WTC11 (cell line): ENCODE measurements at regions not wholly inside any gene's neighbourhood (a gene's known extent, or its start where the extent isn't known, plus 50 kb on each side); places are given as distances from the start of the nearest gene placed in this dataset.

ENCODE experiments used
- ATAC-seq: fragments of 200-7000 bp; cut with Tn5 transposase; 2 replicates; pipeline ENCODE4 v1.10.0; 2021; ENCODE audit warnings: mild to moderate bottlenecking, moderate library complexity
- CTCF ChIA-PET: fragments of 300-600 bp; sonication (Branson Sonifier 250); formaldehyde crosslinking; loops from one replicate; lab custom pipeline; 2021; ENCODE audit warnings: antibody characterized with exemption; lab: Charles Lee
- POLR2A ChIA-PET: fragments of 350-600 bp; sonication (Branson Sonifier 250); formaldehyde crosslinking; loops from one replicate; lab custom pipeline; 2021; ENCODE audit warnings: antibody characterized with exemption; lab: Charles Lee
- DNase-seq: peaks from one replicate; pipeline ENCODE4 v3.0.0; 2021; ENCODE audit warnings: low spot score
- H3K27ac Mint-ChIP-seq: 2 replicates; pipeline ENCODE4 v1.8.0; 2021; ENCODE audit warnings: mixed read lengths
- H3K27me3 Mint-ChIP-seq: 2 replicates; pipeline ENCODE4 v1.8.0; 2021; ENCODE audit warnings: low read depth, mild to moderate bottlenecking, moderate library complexity, mixed read lengths
- H3K36me3 Mint-ChIP-seq: 2 replicates; pipeline ENCODE4 v1.8.0; 2021; ENCODE audit warnings: mixed read lengths
- H3K4me1 Mint-ChIP-seq: 2 replicates; pipeline ENCODE4 v1.8.0; 2022; ENCODE audit warnings: mixed read lengths
- H3K4me3 Mint-ChIP-seq: 2 replicates; pipeline ENCODE4 v1.8.0; 2021; ENCODE audit warnings: mild to moderate bottlenecking, moderate library complexity, mixed read lengths
- H3K9me3 Mint-ChIP-seq: 2 replicates; pipeline ENCODE4 v1.8.0; 2021; ENCODE audit warnings: mixed read lengths
- CBFB ChIP-seq: sonication (generic); formaldehyde crosslinking; IDR thresholded peaks from 2 replicates; pipeline ENCODE4 v1.8.1; 2022; ENCODE audit warnings: mild to moderate bottlenecking, low read depth, missing genetic modification reagents
- CREB1 ChIP-seq: sonication (generic); formaldehyde crosslinking; IDR thresholded peaks from 2 replicates; pipeline ENCODE4 v1.8.0; 2023; ENCODE audit warnings: mild to moderate bottlenecking, missing genetic modification reagents
- EMX1 ChIP-seq: fragments of 250-450 bp; sonication (Bioruptor Pico); IDR thresholded peaks from 2 replicates; pipeline ENCODE4 v1.8.0; 2021; ENCODE audit warnings: mild to moderate bottlenecking
- ESRRA ChIP-seq: sonication (generic); formaldehyde crosslinking; IDR thresholded peaks from 2 replicates; pipeline ENCODE4 v1.8.1; 2022; ENCODE audit warnings: mild to moderate bottlenecking, missing genetic modification reagents, borderline replicate concordance
- JUN ChIP-seq: sonication (generic); formaldehyde crosslinking; IDR thresholded peaks from 2 replicates; pipeline ENCODE4 v1.8.0; 2023; ENCODE audit warnings: mild to moderate bottlenecking, missing genetic modification reagents
- KAT7 ChIP-seq: sonication (generic); formaldehyde crosslinking; IDR thresholded peaks from 2 replicates; pipeline ENCODE4 v1.8.1; 2023; ENCODE audit warnings: missing genetic modification reagents, mild to moderate bottlenecking, borderline replicate concordance
- MXD4 ChIP-seq: fragments of 250-450 bp; sonication (Bioruptor Pico); IDR thresholded peaks from 2 replicates; pipeline ENCODE4 v1.8.0; 2021; ENCODE audit warnings: mild to moderate bottlenecking, moderate library complexity, borderline replicate concordance
- NR2C2 ChIP-seq: sonication (generic); formaldehyde crosslinking; IDR thresholded peaks from 2 replicates; pipeline ENCODE4 v1.8.0; 2022; ENCODE audit warnings: mild to moderate bottlenecking, missing genetic modification reagents
- TCF7 ChIP-seq: sonication (generic); formaldehyde crosslinking; IDR thresholded peaks from 2 replicates; pipeline ENCODE4 v1.8.0; 2022; ENCODE audit warnings: mild to moderate bottlenecking, low read depth, missing genetic modification reagents, moderate library complexity
- ZNF138 ChIP-seq: sonication (generic); formaldehyde crosslinking; conservative IDR thresholded peaks from 2 replicates; pipeline ENCODE4 v1.8.1; 2022; ENCODE audit warnings: mild to moderate bottlenecking, moderate library complexity, missing genetic modification reagents
- ZNF232 ChIP-seq: sonication (generic); formaldehyde crosslinking; IDR thresholded peaks from 2 replicates; pipeline ENCODE4 v1.8.0; 2022; ENCODE audit warnings: mild to moderate bottlenecking, missing genetic modification reagents
- TF ChIP-seq, protein P1 (sequence below): sonication (generic); formaldehyde crosslinking; IDR thresholded peaks from 2 replicates; pipeline ENCODE4 v1.8.0; 2023; ENCODE audit warnings: missing genetic modification reagents, mild to moderate bottlenecking, borderline replicate concordance
- TF ChIP-seq, protein P2 (sequence below): sonication (generic); formaldehyde crosslinking; IDR thresholded peaks from 2 replicates; pipeline ENCODE4 v1.8.1; 2022; ENCODE audit warnings: low read depth, mild to moderate bottlenecking, moderate library complexity, missing genetic modification reagents, borderline replicate concordance
- TF ChIP-seq, protein P3 (sequence below): sonication (generic); formaldehyde crosslinking; IDR thresholded peaks from 2 replicates; pipeline ENCODE4 v1.8.1; 2023; ENCODE audit warnings: mild to moderate bottlenecking, missing genetic modification reagents, moderate library complexity
- TF ChIP-seq, protein P4 (sequence below): sonication (generic); formaldehyde crosslinking; IDR thresholded peaks from 2 replicates; pipeline ENCODE4 v1.8.1; 2022; ENCODE audit warnings: missing genetic modification reagents, borderline replicate concordance
- TF ChIP-seq, protein P5 (sequence below): sonication (generic); formaldehyde crosslinking; IDR thresholded peaks from 2 replicates; pipeline ENCODE4 v1.8.1; 2023; ENCODE audit warnings: mild to moderate bottlenecking, missing genetic modification reagents
- TF ChIP-seq, protein P6 (sequence below): sonication (generic); formaldehyde crosslinking; IDR thresholded peaks from 2 replicates; pipeline ENCODE4 v1.8.0; 2022; ENCODE audit warnings: mild to moderate bottlenecking, missing genetic modification reagents
- TF ChIP-seq, protein P7 (sequence below): sonication (generic); formaldehyde crosslinking; IDR thresholded peaks from 2 replicates; pipeline ENCODE4 v1.8.0; 2022; ENCODE audit warnings: mild to moderate bottlenecking, missing genetic modification reagents
- TF ChIP-seq, protein P8 (sequence below): sonication (generic); formaldehyde crosslinking; conservative IDR thresholded peaks from 2 replicates; pipeline ENCODE4 v1.8.1; 2022; ENCODE audit warnings: mild to moderate bottlenecking, missing genetic modification reagents
- TF ChIP-seq, protein P9 (sequence below): fragments of 250-450 bp; sonication (Bioruptor Pico); IDR thresholded peaks from 2 replicates; pipeline ENCODE4 v1.9.0; 2021; ENCODE audit warnings: mild to moderate bottlenecking

DNA sequence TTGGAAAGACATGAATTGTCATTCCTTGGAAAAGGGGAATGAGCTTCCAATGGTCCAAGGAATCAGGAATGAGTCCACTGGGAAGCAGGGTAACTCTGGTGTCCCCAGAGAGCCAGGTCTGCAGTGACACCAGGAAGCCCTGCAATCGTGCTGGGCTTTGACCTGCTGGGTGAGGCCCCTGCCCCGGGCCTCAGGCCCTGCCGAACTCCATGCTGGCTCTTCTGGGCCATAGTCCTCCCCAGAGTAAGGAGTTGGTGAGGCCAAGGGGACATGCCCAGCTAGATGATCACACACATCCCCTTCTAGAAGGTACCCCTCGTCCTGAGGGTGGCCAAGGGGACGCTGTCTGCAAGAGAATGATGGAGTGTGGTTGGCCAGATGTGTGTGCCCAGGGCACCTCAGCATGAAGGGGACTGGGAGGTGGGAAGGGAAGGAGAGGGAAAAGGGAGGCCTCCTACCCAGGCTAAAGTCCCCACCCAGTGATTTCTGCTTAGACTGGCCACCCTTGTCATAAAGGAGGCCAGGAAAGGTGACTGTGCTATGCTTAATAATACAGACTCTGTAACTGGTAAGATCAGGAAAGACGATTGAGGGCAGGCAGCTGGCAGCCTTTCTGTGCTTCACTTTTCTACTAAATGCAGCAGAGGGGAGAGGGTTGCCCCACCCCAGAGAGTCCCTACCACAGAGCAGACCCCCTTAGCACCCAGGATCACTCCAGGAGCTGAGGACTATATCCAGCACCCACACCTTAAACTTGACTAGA, 119.3 kb downstream of the SNX5 start (continued):
- TF ChIP-seq, protein P1, sequence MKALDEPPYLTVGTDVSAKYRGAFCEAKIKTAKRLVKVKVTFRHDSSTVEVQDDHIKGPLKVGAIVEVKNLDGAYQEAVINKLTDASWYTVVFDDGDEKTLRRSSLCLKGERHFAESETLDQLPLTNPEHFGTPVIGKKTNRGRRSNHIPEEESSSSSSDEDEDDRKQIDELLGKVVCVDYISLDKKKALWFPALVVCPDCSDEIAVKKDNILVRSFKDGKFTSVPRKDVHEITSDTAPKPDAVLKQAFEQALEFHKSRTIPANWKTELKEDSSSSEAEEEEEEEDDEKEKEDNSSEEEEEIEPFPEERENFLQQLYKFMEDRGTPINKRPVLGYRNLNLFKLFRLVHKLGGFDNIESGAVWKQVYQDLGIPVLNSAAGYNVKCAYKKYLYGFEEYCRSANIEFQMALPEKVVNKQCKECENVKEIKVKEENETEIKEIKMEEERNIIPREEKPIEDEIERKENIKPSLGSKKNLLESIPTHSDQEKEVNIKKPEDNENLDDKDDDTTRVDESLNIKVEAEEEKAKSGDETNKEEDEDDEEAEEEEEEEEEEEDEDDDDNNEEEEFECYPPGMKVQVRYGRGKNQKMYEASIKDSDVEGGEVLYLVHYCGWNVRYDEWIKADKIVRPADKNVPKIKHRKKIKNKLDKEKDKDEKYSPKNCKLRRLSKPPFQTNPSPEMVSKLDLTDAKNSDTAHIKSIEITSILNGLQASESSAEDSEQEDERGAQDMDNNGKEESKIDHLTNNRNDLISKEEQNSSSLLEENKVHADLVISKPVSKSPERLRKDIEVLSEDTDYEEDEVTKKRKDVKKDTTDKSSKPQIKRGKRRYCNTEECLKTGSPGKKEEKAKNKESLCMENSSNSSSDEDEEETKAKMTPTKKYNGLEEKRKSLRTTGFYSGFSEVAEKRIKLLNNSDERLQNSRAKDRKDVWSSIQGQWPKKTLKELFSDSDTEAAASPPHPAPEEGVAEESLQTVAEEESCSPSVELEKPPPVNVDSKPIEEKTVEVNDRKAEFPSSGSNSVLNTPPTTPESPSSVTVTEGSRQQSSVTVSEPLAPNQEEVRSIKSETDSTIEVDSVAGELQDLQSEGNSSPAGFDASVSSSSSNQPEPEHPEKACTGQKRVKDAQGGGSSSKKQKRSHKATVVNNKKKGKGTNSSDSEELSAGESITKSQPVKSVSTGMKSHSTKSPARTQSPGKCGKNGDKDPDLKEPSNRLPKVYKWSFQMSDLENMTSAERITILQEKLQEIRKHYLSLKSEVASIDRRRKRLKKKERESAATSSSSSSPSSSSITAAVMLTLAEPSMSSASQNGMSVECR (CRISPR knock-in tag), result no peak
- TF ChIP-seq CREB1 (CRISPR knock-in tag), result no peak
- TF ChIP-seq EMX1, result no peak

DNA sequence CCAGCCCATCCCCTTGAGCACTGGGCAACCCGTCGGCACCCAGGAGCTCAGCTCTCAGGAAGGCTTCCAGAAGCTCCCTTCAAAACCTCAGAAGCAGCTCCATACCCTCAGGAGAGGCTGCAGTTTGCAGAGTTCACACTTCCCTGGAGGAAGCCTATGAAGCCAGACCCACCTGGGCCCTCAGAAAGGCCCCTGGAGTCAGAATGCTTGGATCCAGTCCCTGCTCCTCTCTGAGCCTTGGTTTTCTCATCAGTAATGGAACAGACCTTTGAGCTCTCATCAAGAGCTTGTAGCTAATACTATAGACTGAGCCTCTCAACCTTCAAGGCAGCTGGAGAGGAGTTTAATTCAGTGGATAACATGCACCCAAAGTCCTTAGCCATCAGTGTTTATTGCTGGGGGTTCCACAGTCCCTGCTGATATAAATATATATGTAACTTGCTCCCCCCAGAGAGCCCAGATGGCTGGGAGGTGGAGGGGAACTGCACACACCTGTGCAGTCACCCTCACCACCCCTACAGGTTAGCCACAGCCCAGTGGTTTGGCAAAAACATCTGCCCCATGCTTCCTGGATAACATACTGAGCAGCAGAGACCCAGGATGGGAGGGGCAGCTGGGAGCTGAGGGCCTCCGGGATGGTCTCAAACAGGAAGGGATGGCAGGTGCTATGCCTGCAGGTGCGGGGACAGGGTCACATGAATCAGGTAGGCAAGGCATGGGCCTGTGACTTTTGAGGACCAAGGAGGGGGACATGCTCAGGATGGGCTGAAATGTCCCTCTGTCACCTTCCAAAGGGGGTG, 120.1 kb downstream of the SNX5 start:
- Mint-ChIP-seq H3K4me1 (peaks cover 7% of the 10 kb centered on the region), H3K27me3 (no peaks in the 10 kb centered on the region; the same call in 1 of the 2 replicates)
- ATAC-seq, result no peak
- TF ChIP-seq JUN (no peak), CBFB (CRISPR knock-in tag) (no peak), MXD4 (CRISPR knock-in tag) (no peak), ZNF138 (CRISPR knock-in tag) (no peak), KAT7 (no peak), TCF7 (no peak), ZNF232 (no peak), NR2C2 (no peak), ESRRA (CRISPR knock-in tag) (no peak)
- TF ChIP-seq, protein P2, sequence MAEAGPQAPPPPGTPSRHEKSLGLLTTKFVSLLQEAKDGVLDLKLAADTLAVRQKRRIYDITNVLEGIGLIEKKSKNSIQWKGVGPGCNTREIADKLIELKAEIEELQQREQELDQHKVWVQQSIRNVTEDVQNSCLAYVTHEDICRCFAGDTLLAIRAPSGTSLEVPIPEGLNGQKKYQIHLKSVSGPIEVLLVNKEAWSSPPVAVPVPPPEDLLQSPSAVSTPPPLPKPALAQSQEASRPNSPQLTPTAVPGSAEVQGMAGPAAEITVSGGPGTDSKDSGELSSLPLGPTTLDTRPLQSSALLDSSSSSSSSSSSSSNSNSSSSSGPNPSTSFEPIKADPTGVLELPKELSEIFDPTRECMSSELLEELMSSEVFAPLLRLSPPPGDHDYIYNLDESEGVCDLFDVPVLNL (CRISPR knock-in tag), result no peak
- TF ChIP-seq, protein P3, sequence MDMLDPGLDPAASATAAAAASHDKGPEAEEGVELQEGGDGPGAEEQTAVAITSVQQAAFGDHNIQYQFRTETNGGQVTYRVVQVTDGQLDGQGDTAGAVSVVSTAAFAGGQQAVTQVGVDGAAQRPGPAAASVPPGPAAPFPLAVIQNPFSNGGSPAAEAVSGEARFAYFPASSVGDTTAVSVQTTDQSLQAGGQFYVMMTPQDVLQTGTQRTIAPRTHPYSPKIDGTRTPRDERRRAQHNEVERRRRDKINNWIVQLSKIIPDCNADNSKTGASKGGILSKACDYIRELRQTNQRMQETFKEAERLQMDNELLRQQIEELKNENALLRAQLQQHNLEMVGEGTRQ (CRISPR knock-in tag), result no peak
- TF ChIP-seq, protein P4, sequence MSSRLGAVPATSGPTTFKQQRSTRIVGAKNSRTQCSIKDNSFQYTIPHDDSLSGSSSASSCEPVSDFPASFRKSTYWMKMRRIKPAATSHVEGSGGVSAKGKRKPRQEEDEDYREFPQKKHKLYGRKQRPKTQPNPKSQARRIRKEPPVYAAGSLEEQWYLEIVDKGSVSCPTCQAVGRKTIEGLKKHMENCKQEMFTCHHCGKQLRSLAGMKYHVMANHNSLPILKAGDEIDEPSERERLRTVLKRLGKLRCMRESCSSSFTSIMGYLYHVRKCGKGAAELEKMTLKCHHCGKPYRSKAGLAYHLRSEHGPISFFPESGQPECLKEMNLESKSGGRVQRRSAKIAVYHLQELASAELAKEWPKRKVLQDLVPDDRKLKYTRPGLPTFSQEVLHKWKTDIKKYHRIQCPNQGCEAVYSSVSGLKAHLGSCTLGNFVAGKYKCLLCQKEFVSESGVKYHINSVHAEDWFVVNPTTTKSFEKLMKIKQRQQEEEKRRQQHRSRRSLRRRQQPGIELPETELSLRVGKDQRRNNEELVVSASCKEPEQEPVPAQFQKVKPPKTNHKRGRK (CRISPR knock-in tag), result no peak
- TF ChIP-seq, protein P5, sequence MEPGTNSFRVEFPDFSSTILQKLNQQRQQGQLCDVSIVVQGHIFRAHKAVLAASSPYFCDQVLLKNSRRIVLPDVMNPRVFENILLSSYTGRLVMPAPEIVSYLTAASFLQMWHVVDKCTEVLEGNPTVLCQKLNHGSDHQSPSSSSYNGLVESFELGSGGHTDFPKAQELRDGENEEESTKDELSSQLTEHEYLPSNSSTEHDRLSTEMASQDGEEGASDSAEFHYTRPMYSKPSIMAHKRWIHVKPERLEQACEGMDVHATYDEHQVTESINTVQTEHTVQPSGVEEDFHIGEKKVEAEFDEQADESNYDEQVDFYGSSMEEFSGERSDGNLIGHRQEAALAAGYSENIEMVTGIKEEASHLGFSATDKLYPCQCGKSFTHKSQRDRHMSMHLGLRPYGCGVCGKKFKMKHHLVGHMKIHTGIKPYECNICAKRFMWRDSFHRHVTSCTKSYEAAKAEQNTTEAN, result no peak
- TF ChIP-seq, protein P6, sequence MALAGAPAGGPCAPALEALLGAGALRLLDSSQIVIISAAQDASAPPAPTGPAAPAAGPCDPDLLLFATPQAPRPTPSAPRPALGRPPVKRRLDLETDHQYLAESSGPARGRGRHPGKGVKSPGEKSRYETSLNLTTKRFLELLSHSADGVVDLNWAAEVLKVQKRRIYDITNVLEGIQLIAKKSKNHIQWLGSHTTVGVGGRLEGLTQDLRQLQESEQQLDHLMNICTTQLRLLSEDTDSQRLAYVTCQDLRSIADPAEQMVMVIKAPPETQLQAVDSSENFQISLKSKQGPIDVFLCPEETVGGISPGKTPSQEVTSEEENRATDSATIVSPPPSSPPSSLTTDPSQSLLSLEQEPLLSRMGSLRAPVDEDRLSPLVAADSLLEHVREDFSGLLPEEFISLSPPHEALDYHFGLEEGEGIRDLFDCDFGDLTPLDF (CRISPR knock-in tag), result no peak
- TF ChIP-seq, protein P7, sequence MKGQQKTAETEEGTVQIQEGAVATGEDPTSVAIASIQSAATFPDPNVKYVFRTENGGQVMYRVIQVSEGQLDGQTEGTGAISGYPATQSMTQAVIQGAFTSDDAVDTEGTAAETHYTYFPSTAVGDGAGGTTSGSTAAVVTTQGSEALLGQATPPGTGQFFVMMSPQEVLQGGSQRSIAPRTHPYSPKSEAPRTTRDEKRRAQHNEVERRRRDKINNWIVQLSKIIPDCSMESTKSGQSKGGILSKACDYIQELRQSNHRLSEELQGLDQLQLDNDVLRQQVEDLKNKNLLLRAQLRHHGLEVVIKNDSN (CRISPR knock-in tag), result no peak
- TF ChIP-seq, protein P8, sequence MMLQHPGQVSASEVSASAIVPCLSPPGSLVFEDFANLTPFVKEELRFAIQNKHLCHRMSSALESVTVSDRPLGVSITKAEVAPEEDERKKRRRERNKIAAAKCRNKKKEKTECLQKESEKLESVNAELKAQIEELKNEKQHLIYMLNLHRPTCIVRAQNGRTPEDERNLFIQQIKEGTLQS (CRISPR knock-in tag), result no peak
- TF ChIP-seq, protein P9, sequence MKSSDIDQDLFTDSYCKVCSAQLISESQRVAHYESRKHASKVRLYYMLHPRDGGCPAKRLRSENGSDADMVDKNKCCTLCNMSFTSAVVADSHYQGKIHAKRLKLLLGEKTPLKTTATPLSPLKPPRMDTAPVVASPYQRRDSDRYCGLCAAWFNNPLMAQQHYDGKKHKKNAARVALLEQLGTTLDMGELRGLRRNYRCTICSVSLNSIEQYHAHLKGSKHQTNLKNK, result no peak
- TF ChIP-seq, all 79 proteins: peak for 0
- CTCF ChIA-PET, result no interaction called here
- peaks cover 16% of the 10 kb centered on the region for H3K9me3 Mint-ChIP-seq
- H3K36me3 Mint-ChIP-seq, result peaks cover 2% of the 10 kb centered on the region; the same call in 1 of the 2 replicates
- DNase-seq, result no peak
- H3K4me3 Mint-ChIP-seq, result no peak overlapping the region
- POLR2A ChIA-PET, result no interaction called here
- H3K27ac Mint-ChIP-seq, result no peak overlapping the region
